ENCODE measurements at regions not wholly inside any gene's neighbourhood (a gene's known extent, or its start where the extent isn't known, plus 50 kb on each side); places are given as distances from the start of the nearest gene placed in this dataset.
"Not testable (repeated sequence)": the region's sequence is repeated elsewhere in the genome, so short reads cannot be mapped to it uniquely, and the experiment has no call there.

GRCh38 chr6:134410541-134410940 is 92.6 kb upstream of the SGK1 start:
- no peak for DNase-seq (ENCODE audit: low read depth, low spot score)

- no peak for DNase-seq (ENCODE audit: low read depth, low spot score)
Observed at GRCh38 chr6:134407791-134408190, 89.9 kb upstream of the SGK1 start.

GRCh38 chr6:134406311-134406710 is 88.4 kb upstream of the SGK1 start:
- no peak for DNase-seq (ENCODE audit: low read depth, low spot score)

GRCh38 chr6:134405386-134406087 is 87.6 kb upstream of the SGK1 start:
- DNase-seq (ENCODE audit: low read depth, low spot score) = no peak

- not testable (repeated sequence) for DNase-seq (ENCODE audit: low read depth, low spot score)
Observed at GRCh38 chr6:134403312-134403711, 85.4 kb upstream of the SGK1 start.

GRCh38 chr6:134402372-134402984 is 84.6 kb upstream of the SGK1 start:
- no peak for DNase-seq (ENCODE audit: low read depth, low spot score)

- no peak for DNase-seq (ENCODE audit: low read depth, low spot score)
Observed at GRCh38 chr6:134400941-134401340, 83.0 kb upstream of the SGK1 start.

GRCh38 chr6:134398453-134398852 is 80.5 kb upstream of the SGK1 start:
- no peak for DNase-seq (ENCODE audit: low read depth, low spot score)

- DNase-seq (ENCODE audit: low read depth, low spot score) = no peak
Observed at GRCh38 chr6:134397676-134398075, 79.8 kb upstream of the SGK1 start.

- no peak for DNase-seq (ENCODE audit: low read depth, low spot score)
Observed at GRCh38 chr6:134394905-134395304, 77.0 kb upstream of the SGK1 start.

- DNase-seq (ENCODE audit: low read depth, low spot score) = no peak
Observed at GRCh38 chr6:134394208-134394607, 76.3 kb upstream of the SGK1 start.

GRCh38 chr6:134391205-134391604 is 73.3 kb upstream of the SGK1 start:
- DNase-seq (ENCODE audit: low read depth, low spot score) = no peak

GRCh38 chr6:134389658-134390057 is 71.7 kb upstream of the SGK1 start:
- DNase-seq (ENCODE audit: low read depth, low spot score) = no peak

GRCh38 chr6:134389129-134389528 is 71.2 kb upstream of the SGK1 start:
- no peak for DNase-seq (ENCODE audit: low read depth, low spot score)

- DNase-seq (ENCODE audit: low read depth, low spot score) = not testable (repeated sequence)
Observed at GRCh38 chr6:134386482-134386881, 68.6 kb upstream of the SGK1 start.

GRCh38 chr6:134381959-134382358 is 64.0 kb upstream of the SGK1 start:
- DNase-seq (ENCODE audit: low read depth, low spot score) = no peak

GRCh38 chr6:134379599-134379998 is 61.7 kb upstream of the SGK1 start:
- no peak for DNase-seq (ENCODE audit: low read depth, low spot score)

GRCh38 chr6:134379076-134379475 is 61.2 kb upstream of the SGK1 start:
- DNase-seq (ENCODE audit: low read depth, low spot score) = no peak

GRCh38 chr6:134378426-134378825 is 60.5 kb upstream of the SGK1 start:
- DNase-seq (ENCODE audit: low read depth, low spot score) = no peak

- DNase-seq (ENCODE audit: low read depth, low spot score) = no peak
Observed at GRCh38 chr6:134376785-134377184, 58.9 kb upstream of the SGK1 start.

- no peak for DNase-seq (ENCODE audit: low read depth, low spot score)
Observed at GRCh38 chr6:134375220-134375580, 57.3 kb upstream of the SGK1 start.

- no peak for DNase-seq (ENCODE audit: low read depth, low spot score)
Observed at GRCh38 chr6:134374491-134375219, 56.7 kb upstream of the SGK1 start.

- DNase-seq (ENCODE audit: low read depth, low spot score) = no peak
Observed at GRCh38 chr6:134373993-134374392, 56.1 kb upstream of the SGK1 start.

Measured in smooth muscle cell of the brain vasculature (primary cell).